Ishikawa (cell line): ENCODE measurements at regions not wholly inside any gene's neighbourhood (a gene's known extent, or its start where the extent isn't known, plus 50 kb on each side); places are given as distances from the start of the nearest gene placed in this dataset.

ENCODE experiments used
- CEBPB ChIP-seq: IDR thresholded peaks from 2 replicates; pipeline ENCODE4 v1.6.1; 2012
- CREB1 ChIP-seq: IDR thresholded peaks from 2 replicates; pipeline ENCODE4 v1.6.1; 2012; ENCODE audit warnings: low read depth
- EGR1 ChIP-seq: IDR thresholded peaks from 2 replicates; pipeline ENCODE4 v1.6.1; 2012
- EP300 ChIP-seq: IDR thresholded peaks from 2 replicates; pipeline ENCODE4 v1.6.1; 2012; ENCODE audit warnings: borderline replicate concordance
- FOXM1 ChIP-seq: IDR thresholded peaks from 2 replicates; pipeline ENCODE4 v1.6.1; 2012; ENCODE audit warnings: low read depth, borderline replicate concordance
- NFIC ChIP-seq: IDR thresholded peaks from 2 replicates; pipeline ENCODE4 v1.6.1; 2012
- RAD21 ChIP-seq: IDR thresholded peaks from 2 replicates; pipeline ENCODE4 v1.6.1; 2012; ENCODE audit warnings: low read depth
- TAF1 ChIP-seq: IDR thresholded peaks from 2 replicates; pipeline ENCODE4 v1.6.1; 2012; ENCODE audit warnings: low read depth, mild to moderate bottlenecking
- TCF12 ChIP-seq: IDR thresholded peaks from 2 replicates; pipeline ENCODE4 v1.6.1; 2012; ENCODE audit warnings: low read depth
- TEAD4 ChIP-seq: IDR thresholded peaks from 2 replicates; pipeline ENCODE4 v1.6.1; 2012
- YY1 ChIP-seq: IDR thresholded peaks from 2 replicates; pipeline ENCODE4 v1.6.1; 2012; ENCODE audit warnings: low read depth
- ZBTB7A ChIP-seq: IDR thresholded peaks from 2 replicates; pipeline ENCODE4 v1.6.1; 2012; ENCODE audit warnings: low read depth
- TF ChIP-seq, protein P1 (sequence below): IDR thresholded peaks from 2 replicates; pipeline ENCODE4 v1.6.1; 2012; ENCODE audit warnings: low read depth, mild to moderate bottlenecking
- TF ChIP-seq, protein P2 (sequence below): IDR thresholded peaks from 2 replicates; pipeline ENCODE4 v1.6.1; 2012
- TF ChIP-seq, protein P3 (sequence below): IDR thresholded peaks from 2 replicates; pipeline ENCODE4 v1.6.1; 2012

DNA sequence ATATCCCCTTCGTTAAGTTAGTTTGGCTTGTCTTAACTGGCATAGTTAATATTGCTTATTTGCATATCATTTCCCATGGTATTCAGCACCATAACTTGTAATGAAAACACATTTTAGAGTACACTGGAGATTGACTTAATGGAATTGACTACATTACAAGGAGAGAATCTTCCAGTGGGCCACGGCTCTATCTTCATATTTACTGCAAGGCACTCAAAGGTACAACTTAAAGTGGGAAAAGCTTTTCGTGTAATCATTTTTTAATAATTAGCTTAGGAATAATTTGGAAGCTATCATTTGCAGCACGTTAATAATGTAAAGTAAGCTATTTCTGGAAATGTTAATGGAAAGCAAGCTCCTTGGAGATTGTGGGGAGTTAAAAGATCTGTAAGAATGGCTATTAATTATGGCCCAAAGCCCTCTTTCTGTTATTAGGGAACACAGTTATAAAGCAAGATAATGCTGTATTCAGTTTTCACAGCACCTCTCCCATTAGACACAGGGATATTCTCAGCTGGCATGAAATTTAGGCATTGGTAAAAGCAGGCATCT is 551.5 kb upstream of the RGMA start:
- TF ChIP-seq ZBTB7A (no peak), CREB1 (no peak)
- TF ChIP-seq, protein P1, sequence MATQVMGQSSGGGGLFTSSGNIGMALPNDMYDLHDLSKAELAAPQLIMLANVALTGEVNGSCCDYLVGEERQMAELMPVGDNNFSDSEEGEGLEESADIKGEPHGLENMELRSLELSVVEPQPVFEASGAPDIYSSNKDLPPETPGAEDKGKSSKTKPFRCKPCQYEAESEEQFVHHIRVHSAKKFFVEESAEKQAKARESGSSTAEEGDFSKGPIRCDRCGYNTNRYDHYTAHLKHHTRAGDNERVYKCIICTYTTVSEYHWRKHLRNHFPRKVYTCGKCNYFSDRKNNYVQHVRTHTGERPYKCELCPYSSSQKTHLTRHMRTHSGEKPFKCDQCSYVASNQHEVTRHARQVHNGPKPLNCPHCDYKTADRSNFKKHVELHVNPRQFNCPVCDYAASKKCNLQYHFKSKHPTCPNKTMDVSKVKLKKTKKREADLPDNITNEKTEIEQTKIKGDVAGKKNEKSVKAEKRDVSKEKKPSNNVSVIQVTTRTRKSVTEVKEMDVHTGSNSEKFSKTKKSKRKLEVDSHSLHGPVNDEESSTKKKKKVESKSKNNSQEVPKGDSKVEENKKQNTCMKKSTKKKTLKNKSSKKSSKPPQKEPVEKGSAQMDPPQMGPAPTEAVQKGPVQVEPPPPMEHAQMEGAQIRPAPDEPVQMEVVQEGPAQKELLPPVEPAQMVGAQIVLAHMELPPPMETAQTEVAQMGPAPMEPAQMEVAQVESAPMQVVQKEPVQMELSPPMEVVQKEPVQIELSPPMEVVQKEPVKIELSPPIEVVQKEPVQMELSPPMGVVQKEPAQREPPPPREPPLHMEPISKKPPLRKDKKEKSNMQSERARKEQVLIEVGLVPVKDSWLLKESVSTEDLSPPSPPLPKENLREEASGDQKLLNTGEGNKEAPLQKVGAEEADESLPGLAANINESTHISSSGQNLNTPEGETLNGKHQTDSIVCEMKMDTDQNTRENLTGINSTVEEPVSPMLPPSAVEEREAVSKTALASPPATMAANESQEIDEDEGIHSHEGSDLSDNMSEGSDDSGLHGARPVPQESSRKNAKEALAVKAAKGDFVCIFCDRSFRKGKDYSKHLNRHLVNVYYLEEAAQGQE = no peak

DNA sequence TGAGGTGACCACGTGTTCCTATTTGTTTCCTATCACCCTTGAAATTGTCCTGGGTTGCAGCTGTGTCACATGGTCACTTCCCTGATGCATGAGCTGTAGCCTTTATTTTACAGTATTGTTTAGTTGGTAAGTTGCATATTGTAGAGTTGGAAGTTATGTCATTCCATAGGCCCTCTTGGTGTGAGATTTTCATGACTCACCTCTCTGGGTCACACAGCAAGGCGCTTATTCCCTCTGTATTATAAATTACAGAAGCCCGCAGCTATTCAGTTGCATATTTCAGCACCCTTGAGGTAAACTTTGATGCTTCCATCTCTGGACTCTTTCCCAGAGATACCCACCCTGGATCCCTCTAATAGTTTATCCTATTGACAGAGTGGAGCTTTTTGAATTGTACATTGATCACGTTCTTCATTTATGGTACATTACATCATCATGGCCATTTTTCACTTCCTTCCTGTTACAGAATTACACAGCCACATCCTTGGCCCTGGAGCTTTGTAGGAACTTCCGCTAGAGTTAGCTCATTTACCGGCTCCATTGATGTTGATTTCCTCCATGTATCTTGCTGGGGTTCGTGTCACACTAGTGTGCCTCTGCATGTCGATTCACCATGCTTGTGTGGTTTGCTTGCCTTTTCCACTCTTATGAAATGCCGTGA is 543.1 kb upstream of the RGMA start:
- TF ChIP-seq EP300 (no peak), RAD21 (no peak)
- TF ChIP-seq, protein P2, sequence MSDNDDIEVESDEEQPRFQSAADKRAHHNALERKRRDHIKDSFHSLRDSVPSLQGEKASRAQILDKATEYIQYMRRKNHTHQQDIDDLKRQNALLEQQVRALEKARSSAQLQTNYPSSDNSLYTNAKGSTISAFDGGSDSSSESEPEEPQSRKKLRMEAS = no peak

DNA sequence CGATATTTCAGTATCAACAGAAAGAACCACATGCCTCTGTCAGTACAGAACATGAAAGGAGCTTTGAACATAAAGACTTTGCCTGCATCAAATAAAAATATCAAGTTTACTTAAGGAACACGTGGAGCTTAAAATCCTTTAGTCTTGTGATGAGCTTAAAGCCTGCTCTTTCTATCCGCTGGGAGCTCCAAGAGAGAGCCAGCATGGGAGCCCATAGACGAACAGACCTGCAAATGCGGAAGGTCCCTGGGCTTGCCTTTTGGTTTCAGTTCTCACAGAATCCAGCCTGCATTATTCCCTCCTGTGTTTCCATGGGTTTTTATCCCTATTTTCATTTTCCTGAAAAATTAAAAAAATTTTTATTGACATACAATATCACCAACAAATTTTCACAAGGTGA is 530.6 kb upstream of the RGMA start:
- no peak for TF ChIP-seq NFIC
- no peak for TF ChIP-seq TEAD4
- no peak for TF ChIP-seq CREB1
- TF ChIP-seq, protein P1 = no peak
- TF ChIP-seq, protein P3, sequence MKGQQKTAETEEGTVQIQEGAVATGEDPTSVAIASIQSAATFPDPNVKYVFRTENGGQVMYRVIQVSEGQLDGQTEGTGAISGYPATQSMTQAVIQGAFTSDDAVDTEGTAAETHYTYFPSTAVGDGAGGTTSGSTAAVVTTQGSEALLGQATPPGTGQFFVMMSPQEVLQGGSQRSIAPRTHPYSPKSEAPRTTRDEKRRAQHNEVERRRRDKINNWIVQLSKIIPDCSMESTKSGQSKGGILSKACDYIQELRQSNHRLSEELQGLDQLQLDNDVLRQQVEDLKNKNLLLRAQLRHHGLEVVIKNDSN = no peak
- TF ChIP-seq EGR1 = no peak
- TF ChIP-seq ZBTB7A = no peak
- no peak for TF ChIP-seq YY1

DNA sequence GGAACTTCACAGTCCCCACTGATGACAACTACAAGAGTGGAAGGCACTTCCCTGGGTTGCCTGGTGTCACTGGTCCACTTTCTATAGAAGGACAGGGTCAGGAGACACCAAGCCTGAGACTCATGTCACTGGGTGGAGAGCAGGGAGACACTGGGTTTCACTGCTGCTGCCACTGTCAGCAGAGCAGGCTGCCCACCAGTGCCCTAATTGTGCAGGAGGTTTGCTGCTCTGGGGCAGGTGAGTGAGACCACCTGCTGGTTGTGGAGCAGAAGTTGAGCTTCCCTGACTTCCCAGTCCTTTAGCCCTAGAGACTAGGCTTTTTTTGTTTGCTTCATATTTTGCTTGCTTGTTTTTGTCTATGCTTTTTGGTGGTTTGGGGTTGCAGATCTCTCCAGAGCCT is 528.4 kb upstream of the RGMA start:
- TF ChIP-seq NFIC (no peak), EP300 (no peak), TAF1 (no peak), FOXM1 (no peak)
- TF ChIP-seq, protein P3 = no peak

DNA sequence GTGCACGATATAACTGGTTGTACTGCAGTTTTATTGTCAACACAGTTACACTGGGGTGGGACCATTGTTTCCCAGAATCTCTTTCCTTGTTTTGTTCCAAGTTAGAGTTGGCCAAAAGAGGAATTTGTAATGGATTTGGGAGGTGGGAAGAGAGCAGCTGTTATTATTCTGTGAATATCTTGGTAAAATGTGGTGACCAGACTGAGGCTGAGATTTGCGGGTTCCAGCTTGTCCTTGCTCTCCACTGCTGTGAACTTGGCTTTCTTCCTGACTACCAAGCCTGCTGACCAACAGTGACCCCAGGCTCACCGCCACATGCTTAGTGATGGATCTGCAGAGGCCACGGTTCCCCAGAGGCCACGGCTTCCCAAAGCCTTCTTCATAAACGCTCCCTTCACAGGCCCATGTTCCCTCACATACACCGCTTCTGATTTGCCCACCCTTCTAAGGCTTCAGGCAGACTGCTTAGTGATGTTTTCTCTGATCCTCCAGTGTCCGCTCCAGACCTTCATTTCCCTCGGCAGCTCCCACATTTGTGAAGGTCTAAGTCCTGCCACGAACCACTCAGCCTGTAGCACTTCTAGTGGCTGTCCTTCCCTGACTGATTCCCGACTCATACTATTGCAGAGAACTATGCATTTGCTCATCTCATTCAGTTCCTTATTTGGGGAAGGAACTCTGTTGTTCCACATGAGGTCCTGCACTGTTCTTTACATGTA is 525.5 kb upstream of the RGMA start:
- TF ChIP-seq ZBTB7A (no peak), TEAD4 (no peak), EP300 (no peak)

DNA sequence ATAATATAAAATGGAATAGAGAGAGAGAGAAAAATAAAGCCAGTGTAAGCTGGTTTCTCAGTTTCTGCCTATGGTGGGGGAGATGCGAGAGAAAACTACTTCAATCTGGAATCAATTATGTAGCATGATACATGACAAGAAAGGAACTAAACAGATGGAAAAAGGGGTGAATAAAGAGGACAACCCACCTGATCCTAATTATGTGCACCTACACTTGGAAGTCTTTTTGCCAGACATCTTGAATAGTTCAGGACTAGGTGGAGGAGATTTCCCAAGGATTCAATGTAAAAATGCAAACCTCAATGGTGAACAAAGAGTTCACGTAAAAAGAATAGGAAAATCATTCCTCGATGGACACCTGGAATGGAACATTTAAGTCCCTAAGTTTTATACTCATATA is 524.4 kb upstream of the RGMA start:
- TF ChIP-seq YY1 (no peak), FOXM1 (no peak), NFIC (no peak), TAF1 (no peak), TEAD4 (no peak), CREB1 (no peak), CEBPB (no peak), EGR1 (no peak), RAD21 (no peak), TCF12 (no peak), EP300 (no peak), ZBTB7A (no peak)
- TF ChIP-seq, protein P2 = no peak
- TF ChIP-seq, protein P1 = no peak
- TF ChIP-seq, protein P3 = no peak
